ENCODE measurements at regions not wholly inside any gene's neighbourhood (a gene's known extent, or its start where the extent isn't known, plus 50 kb on each side); places are given as distances from the start of the nearest gene placed in this dataset.

DNA sequence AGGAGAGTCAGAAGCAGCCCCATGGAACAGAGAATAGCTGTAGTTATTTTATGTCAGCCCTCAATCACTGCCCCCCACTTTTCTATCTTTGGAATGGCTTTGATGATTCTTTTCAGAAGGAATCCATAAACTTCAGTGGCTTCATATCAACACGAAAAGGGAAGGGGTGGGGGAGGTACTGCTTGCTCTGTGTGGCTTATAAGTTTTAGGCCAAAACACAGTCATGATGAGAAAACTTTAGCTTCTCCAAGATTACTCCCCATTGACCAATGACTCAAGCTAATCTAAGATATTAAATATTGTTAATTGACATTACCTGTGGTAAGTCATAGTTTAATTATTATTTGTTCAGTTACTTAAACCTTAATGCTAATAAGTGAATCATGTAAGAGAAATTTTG, 669.6 kb upstream of the FAM241A start:
- no peaks in the 10 kb centered on the region for H3K4me1 ChIP-seq (ENCODE audit: control insufficient read depth in 3 of 3, insufficient read depth in 3 of 3, low read length in 3 of 3)
- H3K36me3 ChIP-seq (ENCODE audit: control insufficient read depth in 3 of 3, insufficient read depth in 3 of 3, low read length in 3 of 3) = no peaks in the 10 kb centered on the region
- H3K4me3 ChIP-seq (ENCODE audit: low read length in 3 of 3) = no peak overlapping the region
- no peak overlapping the region for H3K9ac ChIP-seq (ENCODE audit: low read depth in 1 of 3, low read length in 3 of 3)
- H3K27me3 ChIP-seq (ENCODE audit: control insufficient read depth in 3 of 3, insufficient read depth in 3 of 3, low read length in 3 of 3) = no peaks in the 10 kb centered on the region
- H3K27ac ChIP-seq (ENCODE audit: low read depth, low read length) = no peak overlapping the region
- H3K9me3 ChIP-seq (ENCODE audit: control insufficient read depth in 3 of 3, low read length in 3 of 3) = no peaks in the 10 kb centered on the region

DNA sequence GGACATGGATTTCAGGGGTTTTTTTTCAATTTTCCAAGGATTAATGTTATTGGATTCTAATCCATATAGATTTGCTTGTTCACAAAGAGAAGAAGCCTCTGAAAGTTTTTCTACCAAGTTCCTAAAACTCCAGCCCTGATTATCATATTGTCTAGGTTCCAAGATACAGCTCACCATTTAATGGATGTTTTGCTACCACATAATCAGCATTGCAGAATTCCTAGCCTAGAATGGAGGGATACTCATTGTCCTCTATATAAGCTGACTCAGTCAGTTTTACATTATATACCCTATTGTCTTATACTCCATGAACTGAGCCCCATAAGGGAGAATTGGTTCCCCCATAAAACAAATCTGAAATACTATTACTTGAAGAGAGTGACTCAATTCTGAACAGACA, 664.7 kb upstream of the FAM241A start:
- Histone ChIP-seq H3K27me3 (ENCODE audit: control insufficient read depth in 3 of 3, insufficient read depth in 3 of 3, low read length in 3 of 3) (no peaks in the 10 kb centered on the region), H3K36me3 (ENCODE audit: control insufficient read depth in 3 of 3, insufficient read depth in 3 of 3, low read length in 3 of 3) (no peaks in the 10 kb centered on the region), H3K27ac (ENCODE audit: low read depth, low read length) (no peak overlapping the region), H3K9me3 (ENCODE audit: control insufficient read depth in 3 of 3, low read length in 3 of 3) (no peaks in the 10 kb centered on the region), H3K4me3 (ENCODE audit: low read length in 3 of 3) (no peak overlapping the region), H3K4me1 (ENCODE audit: control insufficient read depth in 3 of 3, insufficient read depth in 3 of 3, low read length in 3 of 3) (no peaks in the 10 kb centered on the region), H3K9ac (ENCODE audit: low read depth in 1 of 3, low read length in 3 of 3) (no peak overlapping the region)

DNA sequence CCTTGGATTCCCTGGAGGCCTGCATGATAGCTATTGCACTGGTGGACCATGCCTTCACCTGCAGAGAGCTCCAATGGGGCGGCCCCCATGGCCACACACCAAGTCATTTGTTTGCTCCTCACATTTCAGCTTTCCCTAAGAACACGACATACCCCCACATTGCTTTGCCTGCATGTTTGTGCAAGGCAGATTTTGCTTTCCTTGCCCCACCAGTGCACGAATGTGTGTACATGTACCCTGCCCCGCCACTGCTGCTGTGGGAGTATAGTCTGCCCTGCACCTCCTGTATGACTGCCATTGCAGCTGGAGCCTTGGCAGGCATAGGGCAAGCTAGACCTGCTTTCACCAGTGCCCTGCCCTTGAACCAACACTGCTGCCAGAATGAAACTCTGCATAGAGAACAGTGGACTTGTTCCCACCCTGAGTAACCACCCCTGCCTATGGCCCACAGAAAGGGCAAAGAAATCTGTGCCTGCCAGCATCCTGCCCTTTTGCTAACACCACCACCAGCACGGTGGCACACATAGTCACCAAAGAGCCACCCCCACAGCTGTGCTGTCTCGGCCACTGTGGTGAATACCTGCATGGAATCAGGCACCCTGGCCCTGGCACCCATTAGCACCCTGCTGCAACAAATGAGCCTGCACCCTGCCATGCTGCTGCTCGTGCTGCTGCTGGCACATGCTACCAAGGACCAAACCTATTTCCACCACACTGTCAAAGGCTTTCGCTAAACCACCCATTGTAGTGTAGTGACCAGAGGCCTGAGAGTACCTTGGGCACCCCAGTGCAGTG, 661.7 kb upstream of the FAM241A start:
- Histone ChIP-seq H3K4me1 (ENCODE audit: control insufficient read depth in 3 of 3, insufficient read depth in 3 of 3, low read length in 3 of 3) (no peaks in the 10 kb centered on the region), H3K4me3 (ENCODE audit: low read length in 3 of 3) (no peak overlapping the region), H3K9ac (ENCODE audit: low read depth in 1 of 3, low read length in 3 of 3) (no peak overlapping the region), H3K27me3 (ENCODE audit: control insufficient read depth in 3 of 3, insufficient read depth in 3 of 3, low read length in 3 of 3) (no peaks in the 10 kb centered on the region), H3K9me3 (ENCODE audit: control insufficient read depth in 3 of 3, low read length in 3 of 3) (no peaks in the 10 kb centered on the region), H3K36me3 (ENCODE audit: control insufficient read depth in 3 of 3, insufficient read depth in 3 of 3, low read length in 3 of 3) (no peaks in the 10 kb centered on the region), H3K27ac (ENCODE audit: low read depth, low read length) (no peak overlapping the region)

DNA sequence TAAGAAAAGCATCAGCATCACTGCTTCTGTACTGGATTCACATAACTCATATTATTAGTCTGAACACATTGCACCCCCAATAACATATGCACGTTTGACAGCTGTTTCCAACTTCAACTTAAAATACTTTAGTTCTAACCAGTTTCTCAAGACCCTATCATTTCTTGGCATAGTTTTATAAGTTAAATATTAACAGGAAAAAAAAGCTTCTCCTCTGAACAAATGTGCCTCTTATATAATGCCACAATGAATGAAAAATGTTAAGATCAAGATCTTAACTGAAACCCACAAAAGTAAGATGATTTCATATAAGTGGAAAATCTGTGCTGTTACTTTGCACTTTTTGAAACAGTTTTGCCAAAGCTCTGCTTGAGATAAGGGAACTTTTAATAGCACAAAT, 652.8 kb upstream of the FAM241A start:
- no peaks in the 10 kb centered on the region for H3K9me3 ChIP-seq (ENCODE audit: control insufficient read depth in 3 of 3, low read length in 3 of 3)
- no peaks in the 10 kb centered on the region for H3K36me3 ChIP-seq (ENCODE audit: control insufficient read depth in 3 of 3, insufficient read depth in 3 of 3, low read length in 3 of 3)
- no peaks in the 10 kb centered on the region for H3K4me1 ChIP-seq (ENCODE audit: control insufficient read depth in 3 of 3, insufficient read depth in 3 of 3, low read length in 3 of 3)
- H3K27ac ChIP-seq (ENCODE audit: low read depth, low read length) = no peak overlapping the region
- H3K27me3 ChIP-seq (ENCODE audit: control insufficient read depth in 3 of 3, insufficient read depth in 3 of 3, low read length in 3 of 3) = no peaks in the 10 kb centered on the region
- no peak overlapping the region for H3K9ac ChIP-seq (ENCODE audit: low read depth in 1 of 3, low read length in 3 of 3)
- H3K4me3 ChIP-seq (ENCODE audit: low read length in 3 of 3) = no peak overlapping the region

DNA sequence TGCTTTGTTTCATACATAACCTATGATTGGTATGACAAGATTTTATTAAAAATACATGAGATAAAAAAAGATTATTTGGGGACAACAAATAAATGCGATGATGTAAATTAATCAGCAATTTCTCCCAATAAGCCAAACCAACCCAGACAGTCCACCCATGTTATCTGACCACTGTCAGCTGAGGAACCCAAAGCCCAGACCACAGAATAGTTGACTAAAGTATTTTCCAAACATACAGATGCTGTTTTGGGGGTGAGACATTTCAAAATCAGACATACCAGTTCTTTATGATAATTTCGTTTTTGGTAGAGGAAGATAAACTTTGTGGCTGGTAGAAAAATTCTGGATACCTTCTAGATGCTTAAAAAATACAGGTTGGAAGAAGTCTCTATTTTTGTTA, 650.8 kb upstream of the FAM241A start:
- Histone ChIP-seq H3K4me1 (ENCODE audit: control insufficient read depth in 3 of 3, insufficient read depth in 3 of 3, low read length in 3 of 3) (no peaks in the 10 kb centered on the region), H3K27ac (ENCODE audit: low read depth, low read length) (no peak overlapping the region), H3K9me3 (ENCODE audit: control insufficient read depth in 3 of 3, low read length in 3 of 3) (no peaks in the 10 kb centered on the region), H3K9ac (ENCODE audit: low read depth in 1 of 3, low read length in 3 of 3) (no peak overlapping the region), H3K27me3 (ENCODE audit: control insufficient read depth in 3 of 3, insufficient read depth in 3 of 3, low read length in 3 of 3) (no peaks in the 10 kb centered on the region), H3K4me3 (ENCODE audit: low read length in 3 of 3) (no peak overlapping the region), H3K36me3 (ENCODE audit: control insufficient read depth in 3 of 3, insufficient read depth in 3 of 3, low read length in 3 of 3) (no peaks in the 10 kb centered on the region)

DNA sequence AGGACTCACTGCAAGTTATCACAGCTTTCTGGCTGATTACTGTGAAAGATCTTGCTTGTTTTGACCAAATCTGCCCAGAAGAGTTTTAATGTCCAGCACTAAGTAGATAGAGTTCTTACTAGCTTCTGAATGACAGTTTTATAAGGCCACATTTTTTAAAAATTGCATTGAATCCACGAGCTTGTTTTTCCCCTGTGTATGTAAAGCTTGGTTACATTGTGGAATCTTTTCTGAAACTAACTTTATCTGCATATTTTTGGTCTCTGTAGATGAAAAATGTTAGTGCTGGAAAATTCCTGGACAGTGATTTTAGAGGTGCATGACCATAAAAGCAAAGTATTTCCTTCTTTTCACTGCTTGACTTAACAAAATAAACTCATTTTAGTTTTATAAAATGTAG, 650.3 kb upstream of the FAM241A start:
- no peak overlapping the region for H3K27ac ChIP-seq (ENCODE audit: low read depth, low read length)
- H3K36me3 ChIP-seq (ENCODE audit: control insufficient read depth in 3 of 3, insufficient read depth in 3 of 3, low read length in 3 of 3) = no peaks in the 10 kb centered on the region
- no peaks in the 10 kb centered on the region for H3K27me3 ChIP-seq (ENCODE audit: control insufficient read depth in 3 of 3, insufficient read depth in 3 of 3, low read length in 3 of 3)
- no peaks in the 10 kb centered on the region for H3K9me3 ChIP-seq (ENCODE audit: control insufficient read depth in 3 of 3, low read length in 3 of 3)
- no peak overlapping the region for H3K9ac ChIP-seq (ENCODE audit: low read depth in 1 of 3, low read length in 3 of 3)
- no peak overlapping the region for H3K4me3 ChIP-seq (ENCODE audit: low read length in 3 of 3)
- H3K4me1 ChIP-seq (ENCODE audit: control insufficient read depth in 3 of 3, insufficient read depth in 3 of 3, low read length in 3 of 3) = no peaks in the 10 kb centered on the region

DNA sequence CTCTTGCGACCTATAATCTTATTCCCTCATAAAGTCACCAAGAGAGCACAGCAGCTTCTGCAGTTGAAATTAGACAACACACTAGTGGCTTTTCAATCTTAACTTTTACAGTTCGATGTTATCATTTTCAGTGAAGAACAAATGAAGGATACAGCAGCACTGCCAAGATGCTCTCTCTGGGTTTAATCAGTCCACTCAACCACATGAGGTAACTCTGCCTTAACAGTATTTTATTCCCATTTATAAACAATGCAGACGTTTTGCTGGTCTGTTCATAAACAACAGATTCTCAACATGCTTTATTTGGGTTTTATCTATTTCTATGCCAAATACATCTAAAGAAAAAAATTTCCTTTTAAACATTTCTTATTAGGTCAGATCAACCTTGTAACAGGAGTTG, 646.0 kb upstream of the FAM241A start:
- no peaks in the 10 kb centered on the region for H3K4me1 ChIP-seq (ENCODE audit: control insufficient read depth in 3 of 3, insufficient read depth in 3 of 3, low read length in 3 of 3)
- H3K9ac ChIP-seq (ENCODE audit: low read depth in 1 of 3, low read length in 3 of 3) = no peak overlapping the region
- no peaks in the 10 kb centered on the region for H3K9me3 ChIP-seq (ENCODE audit: control insufficient read depth in 3 of 3, low read length in 3 of 3)
- no peaks in the 10 kb centered on the region for H3K27me3 ChIP-seq (ENCODE audit: control insufficient read depth in 3 of 3, insufficient read depth in 3 of 3, low read length in 3 of 3)
- no peaks in the 10 kb centered on the region for H3K36me3 ChIP-seq (ENCODE audit: control insufficient read depth in 3 of 3, insufficient read depth in 3 of 3, low read length in 3 of 3)
- H3K4me3 ChIP-seq (ENCODE audit: low read length in 3 of 3) = no peak overlapping the region
- no peak overlapping the region for H3K27ac ChIP-seq (ENCODE audit: low read depth, low read length)

DNA sequence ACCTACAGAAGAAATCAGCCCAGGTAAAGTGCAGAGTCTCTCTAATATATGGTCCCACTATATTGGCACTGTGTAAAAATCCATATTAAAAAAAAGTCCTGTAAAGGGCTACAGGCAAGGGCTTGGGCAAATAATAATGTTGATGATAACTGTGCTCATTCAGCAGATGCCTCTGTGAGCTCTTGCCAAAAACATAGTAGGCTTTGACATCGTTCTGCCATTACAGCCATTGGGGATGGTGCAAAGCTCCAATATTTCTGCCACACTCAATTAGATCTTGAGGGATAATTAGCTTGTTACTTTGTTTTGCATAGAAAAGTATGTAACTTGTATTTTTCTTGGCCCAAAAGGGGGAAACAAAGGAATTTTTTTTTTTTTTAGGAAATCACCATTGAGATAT, 645.5 kb upstream of the FAM241A start:
- Histone ChIP-seq H3K36me3 (ENCODE audit: control insufficient read depth in 3 of 3, insufficient read depth in 3 of 3, low read length in 3 of 3) (no peaks in the 10 kb centered on the region), H3K9me3 (ENCODE audit: control insufficient read depth in 3 of 3, low read length in 3 of 3) (no peaks in the 10 kb centered on the region), H3K9ac (ENCODE audit: low read depth in 1 of 3, low read length in 3 of 3) (no peak overlapping the region), H3K27me3 (ENCODE audit: control insufficient read depth in 3 of 3, insufficient read depth in 3 of 3, low read length in 3 of 3) (no peaks in the 10 kb centered on the region), H3K4me3 (ENCODE audit: low read length in 3 of 3) (no peak overlapping the region), H3K4me1 (ENCODE audit: control insufficient read depth in 3 of 3, insufficient read depth in 3 of 3, low read length in 3 of 3) (no peaks in the 10 kb centered on the region), H3K27ac (ENCODE audit: low read depth, low read length) (no peak overlapping the region)

DNA sequence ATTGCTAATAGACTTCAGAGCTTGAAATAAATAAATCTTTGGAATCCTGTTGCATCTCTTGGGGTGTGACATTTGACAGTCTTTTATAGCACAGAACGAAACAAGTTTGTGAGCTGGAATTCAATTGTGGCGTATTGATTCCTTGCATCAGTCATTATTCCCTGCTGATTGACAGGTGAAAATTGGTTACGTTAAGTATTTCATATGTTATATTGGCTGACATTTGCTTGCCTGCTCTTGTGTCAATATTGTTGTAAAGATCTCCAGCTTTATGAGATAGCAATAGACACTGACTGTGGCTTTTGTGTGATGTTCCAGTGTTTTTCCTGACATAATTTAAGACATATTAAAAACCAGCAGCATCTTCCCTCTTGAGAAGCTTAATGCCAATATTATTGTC, 644.4 kb upstream of the FAM241A start:
- Histone ChIP-seq H3K27ac (ENCODE audit: low read depth, low read length) (no peak overlapping the region), H3K9me3 (ENCODE audit: control insufficient read depth in 3 of 3, low read length in 3 of 3) (no peaks in the 10 kb centered on the region), H3K4me3 (ENCODE audit: low read length in 3 of 3) (no peak overlapping the region), H3K4me1 (ENCODE audit: control insufficient read depth in 3 of 3, insufficient read depth in 3 of 3, low read length in 3 of 3) (no peaks in the 10 kb centered on the region), H3K36me3 (ENCODE audit: control insufficient read depth in 3 of 3, insufficient read depth in 3 of 3, low read length in 3 of 3) (no peaks in the 10 kb centered on the region), H3K9ac (ENCODE audit: low read depth in 1 of 3, low read length in 3 of 3) (no peak overlapping the region), H3K27me3 (ENCODE audit: control insufficient read depth in 3 of 3, insufficient read depth in 3 of 3, low read length in 3 of 3) (no peaks in the 10 kb centered on the region)

DNA sequence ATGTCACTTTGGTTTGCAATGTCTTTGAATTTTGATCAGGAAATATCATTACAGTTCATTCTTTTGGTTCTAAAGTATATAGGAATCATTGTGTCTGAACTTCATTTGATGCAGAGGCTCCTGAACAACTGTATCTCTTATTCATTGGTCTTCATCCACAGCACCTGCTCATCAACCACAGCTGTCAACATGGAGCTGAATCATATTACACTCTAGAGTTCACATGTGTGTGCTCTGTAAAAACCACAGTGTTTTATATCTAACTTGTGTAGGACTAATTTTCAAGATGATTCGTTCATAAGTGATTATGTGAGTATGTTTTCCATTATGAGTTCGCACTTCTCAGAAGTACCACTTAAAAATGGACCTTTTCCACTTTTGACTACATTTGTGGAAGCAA, 643.3 kb upstream of the FAM241A start:
- Histone ChIP-seq H3K9ac (ENCODE audit: low read depth in 1 of 3, low read length in 3 of 3) (no peak overlapping the region), H3K9me3 (ENCODE audit: control insufficient read depth in 3 of 3, low read length in 3 of 3) (no peaks in the 10 kb centered on the region), H3K4me3 (ENCODE audit: low read length in 3 of 3) (no peak overlapping the region), H3K27ac (ENCODE audit: low read depth, low read length) (no peak overlapping the region), H3K36me3 (ENCODE audit: control insufficient read depth in 3 of 3, insufficient read depth in 3 of 3, low read length in 3 of 3) (no peaks in the 10 kb centered on the region), H3K4me1 (ENCODE audit: control insufficient read depth in 3 of 3, insufficient read depth in 3 of 3, low read length in 3 of 3) (no peaks in the 10 kb centered on the region), H3K27me3 (ENCODE audit: control insufficient read depth in 3 of 3, insufficient read depth in 3 of 3, low read length in 3 of 3) (no peaks in the 10 kb centered on the region)
